Right lobe of liver (tissue), 4 donors: ENCODE measurements at regions not wholly inside any gene's neighbourhood (a gene's known extent, or its start where the extent isn't known, plus 50 kb on each side); places are given as distances from the start of the nearest gene placed in this dataset.

Source experiments
- CTCF ChIP-seq, 4 donors: fragments of 200-600 bp in 3 of 4; fragments of 450-650 bp in 1 of 4; IDR thresholded peaks; one replicate each; pipeline versions ENCODE4 v1.5.1 to v1.8.0; 2016 to 2022; ENCODE audit warnings: antibody characterized with exemption in 4 of 4, mild to moderate bottlenecking in 2 of 4
- POLR2A ChIP-seq: fragments of 450-650 bp; IDR thresholded peaks from one replicate; pipeline ENCODE4 v1.6.1; 2017; ENCODE audit warnings: antibody characterized with exemption, mild to moderate bottlenecking
- donor health status: DM: no; HTN: no; CAD: no.
- donor health status: DM: no; HTN: no; CAD: no.
- donor health status: DM: no; HTN: yes; CAD: no.

GRCh38 chr19:30123119-30123518, 181.1 kb downstream of the URI1 start:
- TF ChIP-seq CTCF (IDR thresholded peaks at IDR 0.05) (no peak), POLR2A (no peak)
